DND-41 (cell line): ENCODE measurements at regions not wholly inside any gene's neighbourhood (a gene's known extent, or its start where the extent isn't known, plus 50 kb on each side); places are given as distances from the start of the nearest gene placed in this dataset.
"Not testable (repeated sequence)": the region's sequence is repeated elsewhere in the genome, so short reads cannot be mapped to it uniquely, and the experiment has no call there.

Experiments used
- ATAC-seq: fragments of 200-7000 bp; cut with Tn5 transposase; 3 replicates; pipeline ENCODE4 v1.9.1; 2021; ENCODE audit warnings: low read depth; ENCODE audit not compliant: insufficient read depth
- DNase-seq: peaks from one replicate; pipeline ENCODE4 v3.0.0-alpha.2; 2020
- H2AFZ ChIP-seq: 2 replicates; pipeline ENCODE4 v1.6.0; 2012; ENCODE audit warnings: low read depth, low read length
- H3K27ac ChIP-seq: 2 replicates; pipeline ENCODE4 v1.5.1; 2012; ENCODE audit warnings: low read length, inconsistent platforms
- H3K27me3 ChIP-seq: fragments of 200-600 bp; sonication (generic); 2 replicates; pipeline ENCODE4 v1.6.0; 2012; ENCODE audit warnings: low read length, mild to moderate bottlenecking, inconsistent platforms; ENCODE audit not compliant: insufficient read depth, poor library complexity
- H3K36me3 ChIP-seq: 2 replicates; pipeline ENCODE4 v1.5.1; 2012; ENCODE audit warnings: low read length, inconsistent platforms; ENCODE audit not compliant: insufficient read depth
- H3K4me1 ChIP-seq: 2 replicates; pipeline ENCODE4 v1.5.1; 2012; ENCODE audit warnings: mild to moderate bottlenecking, low read length; ENCODE audit not compliant: insufficient read depth
- H3K4me2 ChIP-seq: 2 replicates; pipeline ENCODE4 v1.6.0; 2012; ENCODE audit warnings: mild to moderate bottlenecking, moderate library complexity, low read length, inconsistent platforms; ENCODE audit not compliant: insufficient read depth
- H3K4me3 ChIP-seq, 2 experiments: fragments of 200-600 bp in 1 of 2; shearing (Covaris generic) in 1 of 2; 2 replicates each; pipeline ENCODE4 v1.5.1; 2012 to 2016; ENCODE audit warnings: inconsistent platforms in 2 of 2, low read length in 2 of 2, mild to moderate bottlenecking in 2 of 2, low read depth in 1 of 2, moderate library complexity in 1 of 2
- H3K79me2 ChIP-seq: 2 replicates; pipeline ENCODE4 v1.6.0; 2012; ENCODE audit warnings: low read length, inconsistent platforms; ENCODE audit not compliant: insufficient read depth
- H3K9ac ChIP-seq: 2 replicates; pipeline ENCODE4 v1.6.0; 2012; ENCODE audit warnings: low read depth, mild to moderate bottlenecking, inconsistent platforms, low read length, moderate library complexity
- H3K9me3 ChIP-seq: 2 replicates; pipeline ENCODE4 v1.5.1; 2012; ENCODE audit warnings: low read length, moderate library complexity, mild to moderate bottlenecking, inconsistent platforms; ENCODE audit not compliant: insufficient read depth, severe bottlenecking
- H4K20me1 ChIP-seq: 2 replicates; pipeline ENCODE4 v1.6.0; 2012; ENCODE audit warnings: low read length; ENCODE audit not compliant: insufficient read depth
- CTCF ChIP-seq: IDR thresholded peaks from 2 replicates; pipeline ENCODE4 v1.5.1; 2012; ENCODE audit warnings: borderline replicate concordance, low read length, moderate library complexity, mild to moderate bottlenecking; ENCODE audit not compliant: poor library complexity, severe bottlenecking; ENCODE audit errors: extremely low read depth
- EZH2 ChIP-seq: IDR thresholded peaks from 3 replicates; pipeline ENCODE4 v1.6.1; 2012; ENCODE audit warnings: borderline replicate concordance, low read depth, mild to moderate bottlenecking, moderate library complexity, low read length, inconsistent platforms; ENCODE audit not compliant: severe bottlenecking

- peaks cover 23% of the 10 kb centered on the region for H3K4me1 ChIP-seq
- H3K79me2 ChIP-seq: no peaks in the 10 kb centered on the region
- H3K27ac ChIP-seq: no peak overlapping the region
- no peaks in the 10 kb centered on the region for H3K9me3 ChIP-seq
- H3K4me3 ChIP-seq: no peak overlapping the region
- H4K20me1 ChIP-seq: no peaks in the 10 kb centered on the region
- H3K36me3 ChIP-seq: no peaks in the 10 kb centered on the region
- TF ChIP-seq CTCF (no peak), EZH2 (no peak)
- H2AFZ ChIP-seq: no peak overlapping the region
- H3K27me3 ChIP-seq: no peaks in the 10 kb centered on the region
- no peak overlapping the region for H3K4me2 ChIP-seq
- no peak for ATAC-seq
- no peak overlapping the region for H3K9ac ChIP-seq
- no peak for DNase-seq
Measured at GRCh38 chr6:84882768-84883766, 118.7 kb upstream of the TBX18 start.

GRCh38 chr6:84879385-84879784 is 115.0 kb upstream of the TBX18 start:
- not testable (repeated sequence) for H3K79me2 ChIP-seq, H3K27ac ChIP-seq, H2AFZ ChIP-seq, H3K36me3 ChIP-seq, H3K4me2 ChIP-seq, H3K4me3 ChIP-seq, DNase-seq, H4K20me1 ChIP-seq, H3K9ac ChIP-seq, ATAC-seq, H3K9me3 ChIP-seq, H3K27me3 ChIP-seq
- peaks cover 29% of the 10 kb centered on the region for H3K4me1 ChIP-seq

- 0 out of 2 replicates have a peak overlapping the region, but pooled peaks have one; percentile 11 for H3K27ac ChIP-seq
- H3K27me3 ChIP-seq: no peaks in the 10 kb centered on the region
- no peak overlapping the region for H3K9ac ChIP-seq
- no peak for TF ChIP-seq EZH2
- TF ChIP-seq CTCF: no peak
- peaks cover 29% of the 10 kb centered on the region for H3K4me1 ChIP-seq
- no peak overlapping the region for H2AFZ ChIP-seq
- DNase-seq (no peak), ATAC-seq (peak; percentile 23; the same call in 1 of the 3 replicates)
- H3K79me2 ChIP-seq: no peaks in the 10 kb centered on the region
- H3K4me2 ChIP-seq: no peak overlapping the region
- no peak overlapping the region for H3K4me3 ChIP-seq
- H3K36me3 ChIP-seq: no peaks in the 10 kb centered on the region
- no peaks in the 10 kb centered on the region for H4K20me1 ChIP-seq
- no peaks in the 10 kb centered on the region for H3K9me3 ChIP-seq
Measured at GRCh38 chr6:84877515-84878210, 113.3 kb upstream of the TBX18 start.
